ENCODE measurements at regions not wholly inside any gene's neighbourhood (a gene's known extent, or its start where the extent isn't known, plus 50 kb on each side); places are given as distances from the start of the nearest gene placed in this dataset.

DNA sequence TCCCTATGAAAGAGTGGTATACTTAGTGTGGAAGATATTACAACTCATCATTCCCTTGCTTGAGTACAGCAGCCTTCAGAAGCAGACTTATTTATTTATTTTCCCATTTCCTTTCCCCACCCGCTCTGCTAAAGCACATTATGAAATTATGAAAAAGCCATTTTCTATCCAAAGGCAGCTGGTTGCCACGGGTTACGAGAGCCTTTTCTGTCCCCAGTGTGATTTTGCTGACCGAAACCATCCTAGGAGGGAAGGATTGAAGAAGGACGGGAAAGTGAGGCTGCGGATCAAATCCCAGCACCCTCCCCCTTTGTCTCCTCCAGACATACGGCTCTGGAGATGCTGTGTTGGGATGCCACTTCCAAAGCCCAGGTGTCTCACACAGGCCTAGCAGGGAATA is 246.9 kb downstream of the TLR4 start:
- H3K9me3 ChIP-seq (ENCODE audit: control insufficient read depth, insufficient read depth, low read depth, low read length) = no peaks in the 10 kb centered on the region
- no peak overlapping the region for H2AFZ ChIP-seq (ENCODE audit: low read length)
- no peak for TF ChIP-seq EZH2 (IDR thresholded peaks at IDR 0.05; ENCODE audit: low read length, missing control alignments)
- TF ChIP-seq, protein P1, sequence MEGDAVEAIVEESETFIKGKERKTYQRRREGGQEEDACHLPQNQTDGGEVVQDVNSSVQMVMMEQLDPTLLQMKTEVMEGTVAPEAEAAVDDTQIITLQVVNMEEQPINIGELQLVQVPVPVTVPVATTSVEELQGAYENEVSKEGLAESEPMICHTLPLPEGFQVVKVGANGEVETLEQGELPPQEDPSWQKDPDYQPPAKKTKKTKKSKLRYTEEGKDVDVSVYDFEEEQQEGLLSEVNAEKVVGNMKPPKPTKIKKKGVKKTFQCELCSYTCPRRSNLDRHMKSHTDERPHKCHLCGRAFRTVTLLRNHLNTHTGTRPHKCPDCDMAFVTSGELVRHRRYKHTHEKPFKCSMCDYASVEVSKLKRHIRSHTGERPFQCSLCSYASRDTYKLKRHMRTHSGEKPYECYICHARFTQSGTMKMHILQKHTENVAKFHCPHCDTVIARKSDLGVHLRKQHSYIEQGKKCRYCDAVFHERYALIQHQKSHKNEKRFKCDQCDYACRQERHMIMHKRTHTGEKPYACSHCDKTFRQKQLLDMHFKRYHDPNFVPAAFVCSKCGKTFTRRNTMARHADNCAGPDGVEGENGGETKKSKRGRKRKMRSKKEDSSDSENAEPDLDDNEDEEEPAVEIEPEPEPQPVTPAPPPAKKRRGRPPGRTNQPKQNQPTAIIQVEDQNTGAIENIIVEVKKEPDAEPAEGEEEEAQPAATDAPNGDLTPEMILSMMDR (conservative IDR thresholded peaks at IDR 0.05 in 1 of 2, IDR thresholded peaks at IDR 0.05 in 1 of 2; ENCODE audit: low read depth in 1 of 2, low read length in 2 of 2) = no peak

DNA sequence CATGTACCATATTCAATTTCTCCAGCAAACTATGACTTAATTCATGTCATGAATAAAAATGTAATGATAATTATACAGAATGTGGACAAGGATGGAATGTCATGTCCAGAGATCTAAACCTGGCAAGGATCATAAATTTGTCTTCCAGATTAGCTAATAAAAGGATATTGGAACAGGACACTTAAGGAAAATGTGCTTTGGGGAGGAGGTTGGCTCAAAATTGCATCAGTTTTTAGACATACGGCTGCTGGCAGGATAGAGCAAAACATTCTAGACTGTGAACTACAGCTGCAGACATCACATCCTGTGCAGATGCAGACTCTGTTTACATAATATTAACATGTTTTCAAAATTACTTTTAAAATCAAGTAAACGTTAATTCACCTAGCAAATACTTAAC is 248.4 kb downstream of the TLR4 start:
- no peaks in the 10 kb centered on the region for H3K9me3 ChIP-seq (ENCODE audit: control insufficient read depth, insufficient read depth, low read depth, low read length)
- no peak for TF ChIP-seq EZH2 (IDR thresholded peaks at IDR 0.05; ENCODE audit: low read length, missing control alignments)
- TF ChIP-seq, protein P1 (conservative IDR thresholded peaks at IDR 0.05 in 1 of 2, IDR thresholded peaks at IDR 0.05 in 1 of 2; ENCODE audit: low read depth in 1 of 2, low read length in 2 of 2) = no peak
- H3K27me3 ChIP-seq (ENCODE audit: control insufficient read depth, insufficient read depth, low read length) = no peaks in the 10 kb centered on the region
- H4K20me1 ChIP-seq (ENCODE audit: control insufficient read depth, extremely low read depth, insufficient read depth, low read length) = no peaks in the 10 kb centered on the region
- H3K36me3 ChIP-seq (ENCODE audit: control insufficient read depth, insufficient read depth, low read length) = no peaks in the 10 kb centered on the region
- no peak overlapping the region for H3K4me3 ChIP-seq (replicated peaks in 1 of 4; ENCODE audit: control extremely low read depth in 1 of 4, insufficient read depth in 1 of 4, low read depth in 3 of 4, low read length in 4 of 4)
- H3K79me2 ChIP-seq (ENCODE audit: control insufficient read depth, insufficient read depth, low read length) = no peaks in the 10 kb centered on the region
- DNase-seq (ENCODE audit: low read depth in 2 of 2) = no peak
- no peak overlapping the region for H3K4me2 ChIP-seq (ENCODE audit: extremely low read depth, insufficient read depth, low read length)
- H3K27ac ChIP-seq (ENCODE audit: insufficient read depth, low read length) = no peak overlapping the region
- H2AFZ ChIP-seq (ENCODE audit: low read length) = no peak overlapping the region
- H3K9ac ChIP-seq (ENCODE audit: insufficient read depth, low read length) = no peak overlapping the region
- no peaks in the 10 kb centered on the region for H3K4me1 ChIP-seq (ENCODE audit: control insufficient read depth, extremely low read depth, insufficient read depth, low read length)

More for the DNA sequence above, 246.9 kb downstream of the TLR4 start:
- Histone ChIP-seq H3K4me2 (ENCODE audit: extremely low read depth, insufficient read depth, low read length) (no peak overlapping the region), H3K4me1 (ENCODE audit: control insufficient read depth, extremely low read depth, insufficient read depth, low read length) (no peaks in the 10 kb centered on the region), H3K27me3 (ENCODE audit: control insufficient read depth, insufficient read depth, low read length) (no peaks in the 10 kb centered on the region), H3K79me2 (ENCODE audit: control insufficient read depth, insufficient read depth, low read length) (no peaks in the 10 kb centered on the region), H3K4me3 (replicated peaks in 1 of 4; ENCODE audit: control extremely low read depth in 1 of 4, insufficient read depth in 1 of 4, low read depth in 3 of 4, low read length in 4 of 4) (no peak overlapping the region), H3K9ac (ENCODE audit: insufficient read depth, low read length) (no peak overlapping the region), H3K36me3 (ENCODE audit: control insufficient read depth, insufficient read depth, low read length) (no peaks in the 10 kb centered on the region), H4K20me1 (ENCODE audit: control insufficient read depth, extremely low read depth, insufficient read depth, low read length) (no peaks in the 10 kb centered on the region), H3K27ac (ENCODE audit: insufficient read depth, low read length) (no peak overlapping the region)
- DNase-seq (ENCODE audit: low read depth in 2 of 2) = no peak

DNA sequence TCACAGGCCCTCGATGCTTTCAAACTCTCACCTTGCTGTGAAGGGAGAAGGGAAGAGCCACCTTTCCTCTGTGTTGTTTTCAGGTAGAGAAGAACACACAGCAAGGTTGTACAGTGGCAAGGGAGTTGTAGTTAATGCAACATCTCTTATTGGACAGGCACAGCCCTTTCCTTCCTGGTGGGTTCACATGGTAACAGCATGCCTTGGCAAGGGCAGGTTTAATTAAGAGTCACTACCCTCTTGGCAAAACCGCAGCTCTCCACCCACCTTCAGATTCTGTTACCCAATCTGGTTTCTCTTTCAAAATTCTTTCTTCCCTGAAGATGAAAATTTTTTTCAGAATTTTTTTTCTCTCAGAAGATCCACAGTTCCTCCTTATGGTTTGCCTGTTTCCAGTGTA is 253.1 kb downstream of the TLR4 start:
- no peak overlapping the region for H3K9ac ChIP-seq (ENCODE audit: insufficient read depth, low read length)
- DNase-seq (ENCODE audit: low read depth in 2 of 2) = no peak

More for the DNA sequence above, 253.1 kb downstream of the TLR4 start:
- H3K27ac ChIP-seq (ENCODE audit: insufficient read depth, low read length) = no peak overlapping the region
- H3K36me3 ChIP-seq (ENCODE audit: control insufficient read depth, insufficient read depth, low read length) = no peaks in the 10 kb centered on the region
- no peak overlapping the region for H3K4me3 ChIP-seq (replicated peaks in 1 of 4; ENCODE audit: control extremely low read depth in 1 of 4, insufficient read depth in 1 of 4, low read depth in 3 of 4, low read length in 4 of 4)
- TF ChIP-seq EZH2 (IDR thresholded peaks at IDR 0.05; ENCODE audit: low read length, missing control alignments) = no peak
- TF ChIP-seq, protein P1 (conservative IDR thresholded peaks at IDR 0.05 in 1 of 2, IDR thresholded peaks at IDR 0.05 in 1 of 2; ENCODE audit: low read depth in 1 of 2, low read length in 2 of 2) = no peak
- H3K27me3 ChIP-seq (ENCODE audit: control insufficient read depth, insufficient read depth, low read length) = no peaks in the 10 kb centered on the region
- no peaks in the 10 kb centered on the region for H4K20me1 ChIP-seq (ENCODE audit: control insufficient read depth, extremely low read depth, insufficient read depth, low read length)
- no peaks in the 10 kb centered on the region for H3K9me3 ChIP-seq (ENCODE audit: control insufficient read depth, insufficient read depth, low read depth, low read length)
- H3K79me2 ChIP-seq (ENCODE audit: control insufficient read depth, insufficient read depth, low read length) = no peaks in the 10 kb centered on the region
- no peak overlapping the region for H3K4me2 ChIP-seq (ENCODE audit: extremely low read depth, insufficient read depth, low read length)
- no peaks in the 10 kb centered on the region for H3K4me1 ChIP-seq (ENCODE audit: control insufficient read depth, extremely low read depth, insufficient read depth, low read length)
- H2AFZ ChIP-seq (ENCODE audit: low read length) = no peak overlapping the region
